Stimulated activated CD8-positive, alpha-beta memory T cell treated with anti-CD3 and anti-CD28 coated beads, Interleukin-12 subunit alpha, Interleukin-12 subunit beta, amount 100 ng/mL, for 4 hours (primary cell): ENCODE measurements at regions not wholly inside any gene's neighbourhood (a gene's known extent, or its start where the extent isn't known, plus 50 kb on each side); places are given as distances from the start of the nearest gene placed in this dataset.
"Not testable (repeated sequence)": the region's sequence is repeated elsewhere in the genome, so short reads cannot be mapped to it uniquely, and the experiment has no call there.

Experiments used
- DNase-seq: peaks from one replicate; pipeline ENCODE4 v3.0.0-alpha.2; 2020; ENCODE audit warnings: low read depth

GRCh38 chr20:53748176-53748575 is 154.5 kb upstream of the ZNF217 start:
- DNase-seq = no peak

GRCh38 chr20:53743607-53744260 is 150.1 kb upstream of the ZNF217 start:
- DNase-seq = no peak

- no peak for DNase-seq
Measured at GRCh38 chr20:53742685-53743081, 149.0 kb upstream of the ZNF217 start.

GRCh38 chr20:53741726-53742028 is 148.0 kb upstream of the ZNF217 start:
- no peak for DNase-seq

GRCh38 chr20:53739799-53740785 is 146.5 kb upstream of the ZNF217 start:
- no peak for DNase-seq

GRCh38 chr20:53738945-53739798 is 145.5 kb upstream of the ZNF217 start:
- no peak for DNase-seq

- no peak for DNase-seq
Measured at GRCh38 chr20:53738039-53738944, 144.7 kb upstream of the ZNF217 start.

- no peak for DNase-seq
Measured at GRCh38 chr20:53737396-53738038, 143.9 kb upstream of the ZNF217 start.

GRCh38 chr20:53736757-53737395 is 143.2 kb upstream of the ZNF217 start:
- no peak for DNase-seq

- no peak for DNase-seq
Measured at GRCh38 chr20:53736122-53736756, 142.6 kb upstream of the ZNF217 start.

- no peak for DNase-seq
Measured at GRCh38 chr20:53735536-53736050, 142.0 kb upstream of the ZNF217 start.

GRCh38 chr20:53734006-53734688 is 140.5 kb upstream of the ZNF217 start:
- DNase-seq = no peak

GRCh38 chr20:53731595-53731994 is 138.0 kb upstream of the ZNF217 start:
- DNase-seq = no peak

GRCh38 chr20:53728359-53728758 is 134.7 kb upstream of the ZNF217 start:
- DNase-seq = no peak

- not testable (repeated sequence) for DNase-seq
Measured at GRCh38 chr20:53727239-53727638, 133.6 kb upstream of the ZNF217 start.

- no peak for DNase-seq
Measured at GRCh38 chr20:53725575-53725970, 131.9 kb upstream of the ZNF217 start.

GRCh38 chr20:53723621-53724020 is 130.0 kb upstream of the ZNF217 start:
- DNase-seq = no peak

GRCh38 chr20:53723045-53723444 is 129.4 kb upstream of the ZNF217 start:
- no peak for DNase-seq

- no peak for DNase-seq
Measured at GRCh38 chr20:53722515-53723036, 128.9 kb upstream of the ZNF217 start.
